Transverse colon (tissue), 4 donors: ENCODE measurements at regions not wholly inside any gene's neighbourhood (a gene's known extent, or its start where the extent isn't known, plus 50 kb on each side); places are given as distances from the start of the nearest gene placed in this dataset.

Experiments used
- DNase-seq: peaks from one replicate; pipeline ENCODE4 v3.0.0-alpha.2; 2019
- H3K27ac ChIP-seq, 4 donors: fragments of 200-600 bp; sonication (generic); 2 replicates each; pipeline ENCODE4 v1.5.1; 2016 to 2018; ENCODE audit warnings: inconsistent platforms in 4 of 4
- H3K27me3 ChIP-seq: fragments of 200-600 bp; sonication (generic); 2 replicates; pipeline ENCODE4 v1.5.1; 2017; ENCODE audit warnings: inconsistent platforms
- H3K36me3 ChIP-seq, 4 donors: fragments of 200-600 bp; sonication (generic); 2 replicates each; pipeline ENCODE4 v1.5.1; 2017 to 2019; ENCODE audit warnings: inconsistent platforms in 4 of 4
- H3K4me1 ChIP-seq, 4 donors: fragments of 200-600 bp; sonication (generic); 2 replicates each; pipeline ENCODE4 v1.5.1; 2017 to 2020; ENCODE audit warnings: inconsistent platforms in 4 of 4
- H3K4me3 ChIP-seq, 4 donors: fragments of 200-600 bp; sonication (generic); 1 replicate in 1 of 4; 2 replicates in 3 of 4; pipeline versions ENCODE4 v1.5.1 to v1.6.1; 2017 to 2019; ENCODE audit warnings: inconsistent platforms in 4 of 4
- H3K9me3 ChIP-seq, 2 donors: fragments of 200-600 bp; sonication (generic); 2 replicates each; pipeline ENCODE4 v1.5.1; 2017 to 2019; ENCODE audit warnings: inconsistent platforms in 2 of 2
- EP300 ChIP-seq: sonication (generic); formaldehyde crosslinking; IDR thresholded peaks from one replicate; pipeline ENCODE4 v1.6.1; 2017; ENCODE audit warnings: antibody characterized with exemption, low read depth
- POLR2A ChIP-seq: fragments of 450-650 bp; IDR thresholded peaks from one replicate; pipeline ENCODE4 v1.6.1; 2016; ENCODE audit warnings: antibody characterized with exemption, mild to moderate bottlenecking, moderate library complexity
- POLR2AphosphoS5 ChIP-seq, 3 donors: sonication (generic); formaldehyde crosslinking; IDR thresholded peaks; one replicate each; pipeline ENCODE4 v1.6.1; 2016; ENCODE audit warnings: antibody characterized with exemption in 3 of 3
- WGBS, 2 donors: methylation state at CpG; one replicate each; pipeline ENCODE4 v1.1.5; 2018; ENCODE audit warnings: low coverage in 1 of 2; 5-methylcytosine and 5-hydroxymethylcytosine counted together
- in situ Hi-C, 4 donors: fragments of 200-750 bp; cut with MboI; loops; one replicate each; pipeline versions ENCODE4 v1.15.0 to v1.15.1; 2017; ENCODE audit warnings: low sequenced_read_pairs in 3 of 4, low pct_ligation_motif_present in 1 of 4, low pct_unique_long_range_greater_than_20kb in 1 of 4
- intact Hi-C: fragments of 100-400 bp; cut with DNase I; formaldehyde crosslinking; loops from one replicate; pipeline ENCODE4 v1.15.1; 2023; ENCODE audit warnings: low total_unique reads
- TF ChIP-seq, protein P1 (sequence below), 5 experiments: fragments of 200-600 bp in 3 of 5; fragments of 450-650 bp in 2 of 5; sonication (generic) in 3 of 5; IDR thresholded peaks; 1 replicate in 2 of 5; 2 replicates in 3 of 5; pipeline ENCODE4 v1.5.1; 2016 to 2017; ENCODE audit warnings: antibody characterized with exemption in 5 of 5, inconsistent platforms in 3 of 5, mild to moderate bottlenecking in 2 of 5, moderate library complexity in 1 of 5

DNA sequence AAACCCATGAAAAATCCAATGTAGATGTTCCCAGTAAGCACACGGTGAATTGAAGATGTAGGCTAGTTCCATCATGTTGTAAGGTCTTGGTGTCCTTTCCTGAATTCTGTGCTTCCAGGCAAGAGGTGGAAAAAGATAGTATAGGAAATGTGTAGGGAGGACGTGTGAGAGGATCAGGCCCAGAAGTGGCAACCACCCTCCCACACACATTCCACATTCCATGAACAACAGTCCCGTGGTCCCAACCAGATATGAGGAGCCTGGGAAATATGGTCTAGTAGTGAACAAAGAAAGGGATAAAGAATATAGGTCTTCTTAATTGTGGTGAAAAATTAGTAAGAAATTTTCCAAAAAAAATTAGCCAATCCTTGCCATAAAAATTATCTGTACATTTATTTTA, 1254.2 kb upstream of the SLC10A2 start:
- Histone ChIP-seq H3K36me3 (no peaks in the 10 kb centered on the region), H3K4me3 (no peak overlapping the region), H3K4me1 (no peaks in the 10 kb centered on the region), H3K9me3 (no peaks in the 10 kb centered on the region), H3K27ac (no peak overlapping the region), H3K27me3 (no peaks in the 10 kb centered on the region)
- intact Hi-C loops = no loop called here
- TF ChIP-seq EP300 = no peak
- TF ChIP-seq, protein P1, sequence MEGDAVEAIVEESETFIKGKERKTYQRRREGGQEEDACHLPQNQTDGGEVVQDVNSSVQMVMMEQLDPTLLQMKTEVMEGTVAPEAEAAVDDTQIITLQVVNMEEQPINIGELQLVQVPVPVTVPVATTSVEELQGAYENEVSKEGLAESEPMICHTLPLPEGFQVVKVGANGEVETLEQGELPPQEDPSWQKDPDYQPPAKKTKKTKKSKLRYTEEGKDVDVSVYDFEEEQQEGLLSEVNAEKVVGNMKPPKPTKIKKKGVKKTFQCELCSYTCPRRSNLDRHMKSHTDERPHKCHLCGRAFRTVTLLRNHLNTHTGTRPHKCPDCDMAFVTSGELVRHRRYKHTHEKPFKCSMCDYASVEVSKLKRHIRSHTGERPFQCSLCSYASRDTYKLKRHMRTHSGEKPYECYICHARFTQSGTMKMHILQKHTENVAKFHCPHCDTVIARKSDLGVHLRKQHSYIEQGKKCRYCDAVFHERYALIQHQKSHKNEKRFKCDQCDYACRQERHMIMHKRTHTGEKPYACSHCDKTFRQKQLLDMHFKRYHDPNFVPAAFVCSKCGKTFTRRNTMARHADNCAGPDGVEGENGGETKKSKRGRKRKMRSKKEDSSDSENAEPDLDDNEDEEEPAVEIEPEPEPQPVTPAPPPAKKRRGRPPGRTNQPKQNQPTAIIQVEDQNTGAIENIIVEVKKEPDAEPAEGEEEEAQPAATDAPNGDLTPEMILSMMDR (IDR thresholded peaks at IDR 0.05) = no peak
- TF ChIP-seq POLR2A = no peak
- no peak for TF ChIP-seq POLR2AphosphoS5 (IDR thresholded peaks at IDR 0.05)
- no peak for DNase-seq
- WGBS, 2 donors = 81 to 82% methylated on average over 3 of the region's 3 CpGs
- in situ Hi-C loops = no loop called here

DNA sequence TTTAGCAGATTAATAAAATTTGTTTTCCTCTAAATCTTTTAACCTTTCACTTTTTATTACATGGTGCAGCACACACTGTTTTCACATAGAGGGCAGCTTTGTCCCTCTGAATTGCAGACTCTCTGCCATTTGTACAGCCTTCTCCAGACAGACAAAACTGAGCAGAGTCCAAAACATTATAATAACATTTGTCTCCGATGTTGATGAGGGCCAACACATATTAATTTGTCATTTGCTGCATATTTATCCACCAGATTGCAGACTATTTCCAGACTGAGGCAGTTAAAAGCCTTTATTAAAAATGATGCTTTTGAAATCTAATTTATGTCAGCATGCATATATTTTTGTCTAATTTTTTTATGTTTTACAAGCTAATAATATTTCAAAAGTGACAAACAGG, 1251.9 kb upstream of the SLC10A2 start:
- no peak for DNase-seq
- Histone ChIP-seq H3K9me3 (no peaks in the 10 kb centered on the region), H3K27me3 (no peaks in the 10 kb centered on the region), H3K27ac (no peak overlapping the region), H3K4me1 (no peaks in the 10 kb centered on the region), H3K4me3 (no peak overlapping the region), H3K36me3 (no peaks in the 10 kb centered on the region)
- no peak for TF ChIP-seq POLR2AphosphoS5 (IDR thresholded peaks at IDR 0.05)
- TF ChIP-seq, protein P1 (IDR thresholded peaks at IDR 0.05) = no peak
- no peak for TF ChIP-seq EP300
- intact Hi-C loops (no loop called here), in situ Hi-C loops (no loop called here)
- WGBS, 2 donors = 8 to 12% methylated on average over 1 of the region's 1 CpG

DNA sequence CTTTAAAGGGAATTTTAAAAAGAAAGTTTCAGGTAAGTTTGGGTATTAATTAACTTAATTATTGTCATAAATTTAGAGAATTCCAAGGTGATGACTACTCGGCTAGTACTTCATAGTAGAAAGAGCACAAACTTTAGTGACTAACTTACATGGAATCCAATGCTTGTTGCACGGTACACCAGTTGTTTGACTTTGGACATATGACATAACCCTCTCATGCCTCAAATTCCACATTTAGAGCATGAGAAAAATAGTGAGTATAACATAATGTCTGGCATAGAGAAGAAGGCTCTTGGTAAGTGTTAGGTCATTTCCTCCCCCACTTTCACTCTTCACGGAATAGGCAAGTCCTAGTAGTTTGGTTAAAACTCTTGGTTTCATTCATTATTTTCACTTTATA, 1249.4 kb upstream of the SLC10A2 start:
- intact Hi-C loops (no loop called here), in situ Hi-C loops (no loop called here)
- Histone ChIP-seq H3K4me3 (no peak overlapping the region), H3K27ac (no peak overlapping the region), H3K4me1 (no peaks in the 10 kb centered on the region), H3K36me3 (no peaks in the 10 kb centered on the region), H3K27me3 (no peaks in the 10 kb centered on the region), H3K9me3 (no peaks in the 10 kb centered on the region)
- WGBS, 2 donors = 56 to 57% methylated on average over 3 of the region's 3 CpGs
- no peak for TF ChIP-seq POLR2A
- TF ChIP-seq, protein P1 (IDR thresholded peaks at IDR 0.05) = no peak
- TF ChIP-seq EP300 = no peak
- TF ChIP-seq POLR2AphosphoS5 (IDR thresholded peaks at IDR 0.05) = no peak
- no peak for DNase-seq

DNA sequence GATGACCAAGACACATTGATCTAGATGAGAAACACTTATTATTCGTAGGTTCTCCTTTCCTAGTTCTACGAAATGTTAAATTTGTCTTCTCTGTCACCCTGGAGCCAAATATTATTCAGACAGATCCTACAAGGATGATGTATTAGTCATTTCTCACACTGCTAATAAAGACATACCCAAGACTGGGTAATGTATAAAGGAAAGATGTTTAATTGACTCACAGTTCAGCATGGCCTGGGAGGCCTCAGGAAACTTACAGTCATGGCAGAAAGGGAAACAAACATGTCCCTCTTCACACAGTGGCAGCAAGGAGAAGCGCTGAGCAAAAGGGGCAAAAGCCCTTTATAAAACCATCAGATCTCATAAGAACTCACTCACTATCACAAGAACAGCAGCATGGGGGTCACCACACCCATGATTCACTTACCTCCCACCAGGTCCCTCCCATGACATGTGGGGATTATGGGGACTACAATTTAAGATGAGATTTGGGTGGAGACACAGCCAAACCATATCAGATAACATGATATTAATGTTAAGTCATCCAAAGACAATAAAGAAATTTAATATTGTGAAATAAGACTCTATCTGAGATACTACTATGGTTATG, 1248.8 kb upstream of the SLC10A2 start:
- WGBS, 2 donors = 87 to 88% methylated on average over 3 of the region's 3 CpGs
- TF ChIP-seq, protein P1 (IDR thresholded peaks at IDR 0.05) = no peak
- TF ChIP-seq EP300 (no peak), POLR2A (no peak), POLR2AphosphoS5 (IDR thresholded peaks at IDR 0.05) (no peak)
- in situ Hi-C loops = no loop called here
- no peak for DNase-seq
- Histone ChIP-seq H3K9me3 (no peaks in the 10 kb centered on the region), H3K27me3 (no peaks in the 10 kb centered on the region), H3K4me1 (no peaks in the 10 kb centered on the region), H3K4me3 (no peak overlapping the region), H3K36me3 (no peaks in the 10 kb centered on the region), H3K27ac (no peak overlapping the region)
- intact Hi-C loops = no loop called here
